ENCODE measurements at regions not wholly inside any gene's neighbourhood (a gene's known extent, or its start where the extent isn't known, plus 50 kb on each side); places are given as distances from the start of the nearest gene placed in this dataset.

DNA sequence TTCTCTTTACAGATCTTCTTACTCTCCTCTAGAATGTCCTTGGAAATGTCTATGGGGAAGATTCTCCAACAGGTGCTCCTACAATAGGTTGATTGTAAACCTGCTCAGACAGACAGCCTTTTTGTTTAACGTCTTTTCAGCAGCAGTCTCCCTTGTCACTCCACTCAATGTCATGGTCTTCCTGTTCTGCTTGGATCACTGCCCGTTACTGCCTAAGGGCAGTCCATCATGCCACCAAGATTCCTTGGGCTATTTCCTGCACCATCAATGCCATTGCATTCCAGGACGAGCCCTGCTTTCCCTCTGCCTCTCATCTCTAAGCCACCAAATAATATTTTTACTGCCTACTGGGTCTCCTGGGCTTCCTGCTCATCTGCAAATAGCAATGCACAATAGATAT, 97.4 kb upstream of the GALNT5 start:
- TF ChIP-seq POLR2A (IDR thresholded peaks at IDR 0.05; ENCODE audit: low read length) (no peak), GATA1 (IDR thresholded peaks at IDR 0.05; ENCODE audit: low read depth, low read length) (no peak)

All from erythroblast (primary cell).